Nephron progenitor cell (in vitro differentiated cells): ENCODE measurements at regions not wholly inside any gene's neighbourhood (a gene's known extent, or its start where the extent isn't known, plus 50 kb on each side); places are given as distances from the start of the nearest gene placed in this dataset.
"Not testable (repeated sequence)": the region's sequence is repeated elsewhere in the genome, so short reads cannot be mapped to it uniquely, and the experiment has no call there.

Source experiments
- DNase-seq: peaks from one replicate; pipeline ENCODE4 v3.0.0; 2021
- H3K27ac Mint-ChIP-seq: 2 replicates; pipeline ENCODE4 v1.8.0; 2021; ENCODE audit warnings: mild to moderate bottlenecking, moderate library complexity, mixed read lengths
- H3K27me3 Mint-ChIP-seq: 2 replicates; pipeline ENCODE4 v1.8.0; 2021; ENCODE audit warnings: mild to moderate bottlenecking, low read depth, mixed read lengths; ENCODE audit not compliant: poor library complexity
- H3K36me3 Mint-ChIP-seq: 2 replicates; pipeline ENCODE4 v1.8.0; 2021; ENCODE audit warnings: low read depth, mixed read lengths
- H3K4me1 Mint-ChIP-seq: 2 replicates; pipeline ENCODE4 v1.8.0; 2021; ENCODE audit warnings: mixed read lengths
- H3K4me3 Mint-ChIP-seq: 2 replicates; pipeline ENCODE4 v1.8.0; 2021; ENCODE audit warnings: mild to moderate bottlenecking, moderate library complexity, mixed read lengths
- H3K9me3 Mint-ChIP-seq: 2 replicates; pipeline ENCODE4 v1.8.0; 2021; ENCODE audit warnings: mild to moderate bottlenecking, moderate library complexity, mixed read lengths
- TF ChIP-seq, protein P1 (sequence below): fragments of 200-600 bp; sonication (generic); IDR thresholded peaks from 2 replicates; pipeline ENCODE4 v1.5.0; 2021; ENCODE audit warnings: antibody characterized with exemption

DNA sequence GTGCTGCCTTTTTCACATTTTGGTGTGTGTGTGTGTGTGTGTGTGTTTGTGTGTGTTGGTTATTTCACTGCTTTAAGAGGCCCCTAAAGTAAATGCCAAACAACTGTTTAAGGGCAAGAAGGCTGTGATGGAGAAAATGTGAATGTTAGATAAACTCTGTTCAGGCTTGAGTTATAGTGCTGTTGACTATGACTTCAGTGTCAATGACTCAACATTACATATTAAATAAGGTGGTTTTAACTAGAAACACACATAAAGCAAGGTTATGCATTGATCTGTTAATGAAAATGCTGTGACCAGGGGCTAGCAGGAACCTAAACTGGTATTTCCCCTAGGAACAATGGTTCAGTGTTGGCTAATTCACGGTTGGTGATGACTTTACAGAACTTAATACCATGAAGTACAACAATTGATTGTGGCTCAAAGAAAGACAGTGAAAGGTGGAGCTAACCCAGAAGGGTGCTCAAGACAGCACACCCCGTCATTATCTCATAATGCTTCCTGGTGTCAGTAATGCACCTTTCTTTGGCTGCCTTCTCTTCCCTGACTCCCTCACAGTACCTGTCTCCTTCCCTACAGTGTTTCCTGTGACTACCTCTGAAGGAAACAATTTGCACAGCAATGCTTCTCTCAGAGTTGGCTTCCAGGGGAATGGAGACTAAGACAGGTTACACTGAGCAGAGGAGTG lies 116.1 kb downstream of the RIN2 start:
- Mint-ChIP-seq H3K27ac (peak overlapping the region; percentile 54), H3K27me3 (no peaks in the 10 kb centered on the region), H3K36me3 (peaks cover 76% of the 10 kb centered on the region), H3K4me1 (peaks cover 10% of the 10 kb centered on the region), H3K4me3 (no peak overlapping the region), H3K9me3 (peaks cover 10% of the 10 kb centered on the region)
- DNase-seq: no peak
- TF ChIP-seq, protein P1, sequence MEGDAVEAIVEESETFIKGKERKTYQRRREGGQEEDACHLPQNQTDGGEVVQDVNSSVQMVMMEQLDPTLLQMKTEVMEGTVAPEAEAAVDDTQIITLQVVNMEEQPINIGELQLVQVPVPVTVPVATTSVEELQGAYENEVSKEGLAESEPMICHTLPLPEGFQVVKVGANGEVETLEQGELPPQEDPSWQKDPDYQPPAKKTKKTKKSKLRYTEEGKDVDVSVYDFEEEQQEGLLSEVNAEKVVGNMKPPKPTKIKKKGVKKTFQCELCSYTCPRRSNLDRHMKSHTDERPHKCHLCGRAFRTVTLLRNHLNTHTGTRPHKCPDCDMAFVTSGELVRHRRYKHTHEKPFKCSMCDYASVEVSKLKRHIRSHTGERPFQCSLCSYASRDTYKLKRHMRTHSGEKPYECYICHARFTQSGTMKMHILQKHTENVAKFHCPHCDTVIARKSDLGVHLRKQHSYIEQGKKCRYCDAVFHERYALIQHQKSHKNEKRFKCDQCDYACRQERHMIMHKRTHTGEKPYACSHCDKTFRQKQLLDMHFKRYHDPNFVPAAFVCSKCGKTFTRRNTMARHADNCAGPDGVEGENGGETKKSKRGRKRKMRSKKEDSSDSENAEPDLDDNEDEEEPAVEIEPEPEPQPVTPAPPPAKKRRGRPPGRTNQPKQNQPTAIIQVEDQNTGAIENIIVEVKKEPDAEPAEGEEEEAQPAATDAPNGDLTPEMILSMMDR: no peak

DNA sequence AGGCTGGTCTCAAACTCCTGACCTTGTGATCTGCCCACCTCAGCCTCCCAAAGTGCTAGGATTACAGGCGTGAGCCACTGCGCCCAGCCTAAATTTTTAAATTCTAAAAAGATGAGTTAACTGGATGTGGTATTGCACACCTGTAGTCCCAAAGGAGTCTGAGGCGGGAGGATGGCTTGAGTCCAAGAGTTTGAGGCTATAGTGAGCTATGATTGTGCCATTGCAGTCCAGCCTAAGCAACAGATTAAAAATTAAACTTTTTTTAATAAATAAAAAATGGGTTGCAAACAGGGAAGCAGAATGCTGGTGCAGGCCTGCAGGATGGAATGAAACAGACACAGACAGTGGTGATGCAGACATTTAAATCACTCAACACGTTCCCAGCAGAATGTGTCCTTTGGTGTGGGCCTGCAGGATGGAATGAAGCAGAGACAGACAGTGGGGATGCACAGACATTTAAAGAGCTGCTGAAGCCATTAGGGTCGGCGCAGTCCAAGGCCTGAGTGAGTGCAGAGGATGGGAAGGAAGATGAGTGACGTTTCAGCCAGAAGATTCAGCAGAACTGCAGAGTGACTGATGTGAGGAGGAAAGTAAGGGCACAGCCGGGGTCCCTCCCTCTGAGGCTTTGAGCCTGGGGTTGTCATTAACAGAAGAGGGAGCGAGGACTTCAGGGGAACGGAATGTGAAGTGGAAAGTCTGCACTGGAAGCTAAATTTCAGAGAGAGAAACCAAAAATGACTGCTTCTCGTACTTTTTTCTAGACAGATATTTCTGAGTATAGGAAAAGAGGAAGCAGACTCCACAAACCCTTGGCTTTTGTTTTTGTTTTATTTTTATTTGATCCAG lies 117.5 kb downstream of the RIN2 start:
- Mint-ChIP-seq H3K36me3 (peaks cover 82% of the 10 kb centered on the region), H3K27me3 (peaks cover 5% of the 10 kb centered on the region), H3K4me3 (no peak overlapping the region), H3K27ac (peak overlapping the region; percentile 95), H3K4me1 (peaks cover 14% of the 10 kb centered on the region), H3K9me3 (peaks cover 10% of the 10 kb centered on the region)
- DNase-seq: no peak
- TF ChIP-seq, protein P1: no peak

DNA sequence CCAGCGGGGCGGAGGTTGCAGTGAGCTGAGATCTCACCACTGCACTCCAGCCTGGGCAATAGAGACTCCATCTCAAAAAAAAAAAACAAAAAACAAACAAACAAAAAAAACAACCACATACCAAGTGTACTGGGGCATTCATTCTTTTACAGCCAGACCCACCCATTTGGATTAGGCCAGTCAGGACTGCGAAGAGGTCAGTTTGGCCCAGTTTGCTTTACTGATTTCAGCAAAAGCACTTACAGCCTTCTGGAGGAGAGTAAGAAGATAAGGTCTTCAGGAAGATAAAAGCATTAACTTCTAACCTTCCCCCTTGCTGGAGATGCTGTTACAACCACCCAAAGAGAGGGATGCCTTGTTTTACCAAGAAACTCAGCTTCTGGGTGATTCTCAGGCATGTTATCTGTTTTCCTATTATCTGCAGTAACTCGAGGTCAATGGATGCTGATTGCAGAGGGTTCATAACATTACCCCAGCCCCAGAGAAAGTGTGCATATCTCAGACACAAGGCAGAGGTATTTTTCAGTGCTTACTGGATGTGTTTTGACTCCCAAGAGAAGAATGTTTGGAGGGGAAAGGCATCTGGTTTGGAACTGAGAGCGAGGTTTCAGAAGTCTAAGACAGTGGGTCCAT lies 118.9 kb downstream of the RIN2 start:
- Mint-ChIP-seq H3K4me3 (no peak overlapping the region), H3K9me3 (peaks cover 10% of the 10 kb centered on the region), H3K4me1 (peaks cover 16% of the 10 kb centered on the region), H3K27ac (no peak overlapping the region), H3K27me3 (peaks cover 5% of the 10 kb centered on the region), H3K36me3 (peaks cover 74% of the 10 kb centered on the region)
- TF ChIP-seq, protein P1: no peak
- no peak for DNase-seq

DNA sequence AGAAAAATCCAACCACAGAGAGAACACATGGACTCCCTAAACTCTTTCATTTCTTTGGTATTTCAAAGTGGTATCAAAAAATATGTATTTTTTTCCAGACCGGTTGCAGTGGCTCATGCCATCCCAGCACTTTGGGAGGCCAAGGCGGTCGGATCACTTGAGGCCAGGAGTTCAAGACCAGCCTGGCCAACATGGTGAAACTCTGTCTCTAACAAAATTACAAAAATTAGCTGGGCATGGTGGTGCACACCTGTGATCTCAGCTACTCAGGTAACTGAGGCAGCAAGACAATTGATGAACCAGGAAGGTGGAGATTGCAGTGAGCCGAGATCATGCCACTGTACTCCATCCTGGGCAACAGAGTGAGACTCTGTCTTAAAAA lies 121.8 kb downstream of the RIN2 start:
- H3K4me1 Mint-ChIP-seq: peaks cover 34% of the 10 kb centered on the region
- not testable (repeated sequence) for H3K4me3 Mint-ChIP-seq, H3K27ac Mint-ChIP-seq, H3K9me3 Mint-ChIP-seq, H3K27me3 Mint-ChIP-seq, DNase-seq
- H3K36me3 Mint-ChIP-seq: peaks cover 50% of the 10 kb centered on the region

DNA sequence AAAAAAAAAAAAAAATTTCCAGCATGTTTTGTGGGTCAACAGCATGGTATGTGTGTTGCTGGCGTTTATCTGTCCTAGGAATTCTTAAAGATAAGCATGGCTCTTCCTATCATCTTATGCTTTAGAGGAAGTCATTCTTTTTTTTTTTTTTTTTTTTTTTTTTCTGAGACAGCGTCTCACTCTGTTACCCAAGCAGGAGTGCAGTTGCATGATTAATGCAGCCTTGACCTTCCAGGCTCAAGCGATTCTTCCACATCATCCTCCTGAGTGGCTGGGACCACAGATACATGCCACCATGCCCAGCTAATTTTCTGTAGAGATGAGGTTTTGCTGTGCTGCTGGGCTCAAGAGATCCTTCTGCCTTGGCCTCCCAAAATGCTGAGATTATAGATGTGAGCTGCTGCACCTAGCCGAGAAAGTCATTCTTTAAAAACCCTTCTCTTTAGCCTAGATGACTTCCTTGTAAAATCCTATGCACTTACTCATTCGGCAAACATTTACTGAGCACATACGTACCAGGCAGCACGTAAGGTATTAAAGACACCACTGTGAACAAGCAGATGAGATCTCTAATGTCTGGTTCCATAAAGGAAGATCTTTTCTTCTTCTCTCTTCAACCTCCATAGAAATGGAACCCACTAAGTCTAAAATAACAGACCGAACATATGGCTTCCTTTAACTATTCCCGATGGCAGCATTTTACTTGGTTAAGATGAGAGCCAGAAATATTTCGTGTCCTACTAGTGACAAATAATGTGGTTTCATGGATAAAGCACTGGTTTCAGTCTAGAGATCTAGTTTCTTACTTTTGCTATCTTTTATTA lies 122.4 kb downstream of the RIN2 start:
- TF ChIP-seq, protein P1: no peak
- no peaks in the 10 kb centered on the region for H3K9me3 Mint-ChIP-seq
- peaks cover 39% of the 10 kb centered on the region for H3K4me1 Mint-ChIP-seq
- H3K27me3 Mint-ChIP-seq: peaks cover 5% of the 10 kb centered on the region
- H3K36me3 Mint-ChIP-seq: peaks cover 50% of the 10 kb centered on the region
- H3K27ac Mint-ChIP-seq: peak overlapping the region; percentile 57
- DNase-seq: no peak
- no peak overlapping the region for H3K4me3 Mint-ChIP-seq
